HepG2 (cell line): ENCODE measurements at regions not wholly inside any gene's neighbourhood (a gene's known extent, or its start where the extent isn't known, plus 50 kb on each side); places are given as distances from the start of the nearest gene placed in this dataset.

ENCODE experiments used
- ATAC-seq: fragments of 200-7000 bp; cut with Tn5 transposase; 3 replicates; pipeline ENCODE4 v1.9.1; 2020; ENCODE audit warnings: mild to moderate bottlenecking, moderate library complexity
- BruUV-seq: library from RNA; stranded (reverse); fragments of 400-500 nt; replicated peaks from 2 replicates; lab custom pipeline; 2021; lab: Mats Ljungman, UMichigan
- CTCF ChIA-PET: fragments of 300-600 bp; formaldehyde crosslinking; extraction: SDS; loops from one replicate; lab custom pipeline; 2021; ENCODE audit warnings: low total read pairs, inconsistent platforms, low intra/inter-chr PET ratio; lab: Yijun Ruan, JAX
- POLR2A ChIA-PET: fragments of 350-600 bp; sonication (Branson Sonifier 250); formaldehyde crosslinking; loops from one replicate; lab custom pipeline; 2020; ENCODE audit warnings: antibody characterized with exemption, inconsistent platforms; lab: Yijun Ruan, JAX
- DNase-seq: peaks from one replicate; pipeline ENCODE4 v3.0.0-alpha.2; 2015; ENCODE audit warnings: low spot score
- FAIRE-seq: peaks from 3 replicates; lab custom pipeline; 2011; peaks lifted over from hg19 to GRCh38; lab: Jason Lieb, UNC
- H2AFZ ChIP-seq: one replicate; pipeline ENCODE4 v1.6.1; 2011; ENCODE audit warnings: low read length, inconsistent platforms
- H3K27ac ChIP-seq: fragments of 300-600 bp; 3 replicates; pipeline ENCODE4 v1.8.0; 2011; ENCODE audit warnings: mixed run types, mild to moderate bottlenecking, mixed read lengths, low read length, inconsistent platforms; ENCODE audit not compliant: insufficient read depth; ENCODE audit errors: extremely low read length
- H3K27me3 ChIP-seq, 2 experiments: fragments of 200-600 bp in 1 of 2; 2 replicates in 1 of 2; 3 replicates in 1 of 2; pipeline versions ENCODE4 v1.6.0 to v1.8.0; 2011; ENCODE audit warnings: low read length in 2 of 2, mild to moderate bottlenecking in 2 of 2, moderate library complexity in 2 of 2, inconsistent platforms in 1 of 2; ENCODE audit not compliant: insufficient read depth in 2 of 2, control insufficient read depth in 1 of 2
- H3K36me3 ChIP-seq, 2 experiments: fragments of 200-600 bp in 1 of 2; replicated peaks in 1 of 2; 2 replicates in 1 of 2; 3 replicates in 1 of 2; pipeline versions ENCODE4 v1.5.1 to v1.8.0; 2011; ENCODE audit warnings: low read length in 2 of 2, inconsistent platforms in 1 of 2; ENCODE audit not compliant: insufficient read depth in 2 of 2, control insufficient read depth in 1 of 2
- H3K4me1 ChIP-seq: 2 replicates; pipeline ENCODE4 v1.5.1; 2012; ENCODE audit warnings: low read length, inconsistent platforms; ENCODE audit not compliant: insufficient read depth
- H3K4me2 ChIP-seq: 2 replicates; pipeline ENCODE4 v1.6.0; 2011; ENCODE audit warnings: low read depth, low read length, inconsistent platforms
- H3K4me3 ChIP-seq, 3 experiments: fragments of 200-600 bp in 1 of 3; sonication (generic), shearing (Covaris generic) in 1 of 3; replicated peaks in 1 of 3; 2 replicates each; pipeline ENCODE4 v1.5.1; 2011 to 2016; ENCODE audit warnings: low read length in 3 of 3, inconsistent platforms in 2 of 3, low read depth in 2 of 3, mild to moderate bottlenecking in 2 of 3, control low read depth in 1 of 3, mixed read lengths in 1 of 3; ENCODE audit not compliant: insufficient read depth in 1 of 3
- H3K79me2 ChIP-seq: one replicate; pipeline ENCODE4 v1.6.1; 2011; ENCODE audit warnings: low read length, inconsistent platforms; ENCODE audit not compliant: insufficient read depth
- H3K9ac ChIP-seq: 2 replicates; pipeline ENCODE4 v1.6.0; 2011; ENCODE audit warnings: mild to moderate bottlenecking, low read depth, low read length, inconsistent platforms; ENCODE audit not compliant: insufficient read depth
- H3K9me3 ChIP-seq: 2 replicates; pipeline ENCODE4 v1.5.1; 2012; ENCODE audit warnings: mild to moderate bottlenecking, low read length
- H4K20me1 ChIP-seq: 2 replicates; pipeline ENCODE4 v1.6.0; 2011; ENCODE audit warnings: inconsistent platforms, mild to moderate bottlenecking, low read length, moderate library complexity; ENCODE audit not compliant: insufficient read depth
- FOXM1 ChIP-seq: sonication (generic); formaldehyde crosslinking; IDR thresholded peaks from 2 replicates; pipeline ENCODE4 v1.5.0; 2020; ENCODE audit warnings: missing genetic modification reagents
- GABPA ChIP-seq, 2 experiments: IDR thresholded peaks; 2 replicates each; pipeline ENCODE4 v1.6.1; 2011 to 2016; ENCODE audit warnings: low read depth in 2 of 2, low read length in 1 of 2, missing biosample characterization in 1 of 2, missing genetic modification characterization in 1 of 2
- HOXA5 ChIP-seq: sonication (generic); formaldehyde crosslinking; IDR thresholded peaks from 2 replicates; pipeline ENCODE4 v1.4.0; 2020; ENCODE audit warnings: missing genetic modification reagents
- KMT2B ChIP-seq: IDR thresholded peaks from 2 replicates; pipeline ENCODE4 v1.6.1; 2016; ENCODE audit warnings: missing genetic modification reagents, missing compliant biosample characterization
- MEIS2 ChIP-seq: sonication (generic); formaldehyde crosslinking; IDR thresholded peaks from 2 replicates; pipeline ENCODE4 v1.9.0; 2021; ENCODE audit warnings: mild to moderate bottlenecking, missing genetic modification reagents
- MZF1 ChIP-seq: sonication (generic); formaldehyde crosslinking; IDR thresholded peaks from 2 replicates; pipeline ENCODE4 v1.8.1; 2023; ENCODE audit warnings: mild to moderate bottlenecking, missing genetic modification reagents, borderline replicate concordance
- NCOA2 ChIP-seq: sonication (generic); formaldehyde crosslinking; IDR thresholded peaks from 2 replicates; pipeline ENCODE4 v1.8.0; 2022; ENCODE audit warnings: inconsistent platforms
- NFKB2 ChIP-seq: sonication (generic); formaldehyde crosslinking; IDR thresholded peaks from 2 replicates; pipeline ENCODE4 v1.4.0; 2020; ENCODE audit warnings: missing genetic modification reagents, borderline replicate concordance
- PHF20 ChIP-seq: sonication (generic); formaldehyde crosslinking; IDR thresholded peaks from 2 replicates; pipeline ENCODE4 v1.5.0; 2020; ENCODE audit warnings: mild to moderate bottlenecking, missing genetic modification reagents
- POGZ ChIP-seq: sonication (generic); formaldehyde crosslinking; IDR thresholded peaks from 2 replicates; pipeline ENCODE4 v1.4.0; 2020; ENCODE audit warnings: mild to moderate bottlenecking, missing genetic modification reagents
- RFX5 ChIP-seq: IDR thresholded peaks from 2 replicates; pipeline ENCODE4 v1.6.1; 2011; ENCODE audit warnings: low read depth, low read length, improper control_type of control experiment
- SCMH1 ChIP-seq: sonication (generic); formaldehyde crosslinking; IDR thresholded peaks from 2 replicates; pipeline ENCODE4 v1.9.0; 2021; ENCODE audit warnings: missing genetic modification reagents, mild to moderate bottlenecking, borderline replicate concordance
- SNAPC4 ChIP-seq: sonication (generic); formaldehyde crosslinking; IDR thresholded peaks from 2 replicates; pipeline ENCODE4 v1.4.0; 2020; ENCODE audit warnings: mild to moderate bottlenecking, missing genetic modification reagents
- TRIM22 ChIP-seq: fragments of 450-650 bp; IDR thresholded peaks from 2 replicates; pipeline ENCODE4 v1.6.1; 2017
- ZBTB26 ChIP-seq: IDR thresholded peaks from 2 replicates; pipeline ENCODE4 v1.6.1; 2016; ENCODE audit warnings: missing compliant biosample characterization, missing genetic modification reagents, borderline replicate concordance
- ZBTB46 ChIP-seq: sonication (generic); formaldehyde crosslinking; IDR thresholded peaks from 2 replicates; pipeline ENCODE4 v1.4.0; 2020; ENCODE audit warnings: mild to moderate bottlenecking, missing genetic modification reagents, borderline replicate concordance
- ZNF446 ChIP-seq: sonication (generic); formaldehyde crosslinking; IDR thresholded peaks from 2 replicates; pipeline ENCODE4 v1.5.0; 2020; ENCODE audit warnings: mild to moderate bottlenecking, missing genetic modification reagents
- ZNF775 ChIP-seq: sonication (generic); formaldehyde crosslinking; IDR thresholded peaks from 2 replicates; pipeline ENCODE4 v1.4.0; 2020; ENCODE audit warnings: missing genetic modification reagents, mild to moderate bottlenecking, moderate library complexity, borderline replicate concordance
- WGBS: methylation state at CpG from one replicate; pipeline ENCODE4 v1.1.6; 2017; ENCODE audit warnings: low lambda C conversion rate; 5-methylcytosine and 5-hydroxymethylcytosine counted together
- in situ Hi-C: cut with HindIII; loops from 2 replicates; pipeline ENCODE4 v1.10.0; 2017; ENCODE audit warnings: low pct_unique_long_range_greater_than_20kb; ENCODE audit not compliant: extremely low pct_ligation_motif_present
- intact Hi-C: fragments of 100-400 bp; cut with micrococcal nuclease; formaldehyde crosslinking; loops from one replicate; pipeline ENCODE4 v1.10.0; 2022; ENCODE audit not compliant: unreplicated experiment

- CTCF ChIA-PET = no interaction called here
- Histone ChIP-seq H3K36me3 (no peaks in the 10 kb centered on the region), H3K9me3 (no peaks in the 10 kb centered on the region), H3K79me2 (no peaks in the 10 kb centered on the region), H3K4me1 (no peaks in the 10 kb centered on the region), H3K4me2 (no peak overlapping the region), H2AFZ (no peak overlapping the region), H4K20me1 (no peaks in the 10 kb centered on the region), H3K4me3 (no peak overlapping the region), H3K9ac (no peak overlapping the region), H3K27ac (no peak overlapping the region), H3K27me3 (no peaks in the 10 kb centered on the region)
- DNase-seq (no peak), FAIRE-seq (no peak), ATAC-seq (no peak)
- intact Hi-C loops (no loop called here), in situ Hi-C loops (no loop called here)
- POLR2A ChIA-PET = no interaction called here
- 16% methylated on average over 4 of the region's 4 CpGs for whole genome bisulfite sequencing
- no TSS peak for BruUV-seq
- TF ChIP-seq NFKB2 = no peak
- no peak for TF ChIP-seq ZBTB26 (CRISPR knock-in tag)
- no peak for TF ChIP-seq MEIS2
- TF ChIP-seq POGZ = no peak
- no peak for TF ChIP-seq SNAPC4 (CRISPR knock-in tag)
- no peak for TF ChIP-seq FOXM1 (CRISPR knock-in tag)
- no peak for TF ChIP-seq KMT2B (CRISPR knock-in tag)
- TF ChIP-seq TRIM22 = no peak
- TF ChIP-seq PHF20 (CRISPR knock-in tag) = no peak
- no peak for TF ChIP-seq RFX5
- TF ChIP-seq ZNF446 = no peak
- no peak for TF ChIP-seq HOXA5 (CRISPR knock-in tag)
- no peak for TF ChIP-seq NCOA2 (CRISPR knock-in tag)
- no peak for TF ChIP-seq MZF1 (CRISPR knock-in tag)
- TF ChIP-seq ZBTB46 = no peak
- TF ChIP-seq GABPA (IDR thresholded peaks at IDR 0.05; ENCODE audit: low read depth, low read length) = no peak
- no peak for TF ChIP-seq GABPA (CRISPR knock-in tag; IDR thresholded peaks at IDR 0.05; ENCODE audit: low read depth)
- no peak for TF ChIP-seq SCMH1
- no peak for TF ChIP-seq ZNF775 (CRISPR knock-in tag)
Measured at GRCh38 chr1:188359315-188359714, 1530.6 kb downstream of the PLA2G4A start.
